ENCODE measurements at regions not wholly inside any gene's neighbourhood (a gene's known extent, or its start where the extent isn't known, plus 50 kb on each side); places are given as distances from the start of the nearest gene placed in this dataset.

- no peak for TF ChIP-seq ZNF331 (CRISPR knock-in tag; IDR thresholded peaks at IDR 0.05; ENCODE audit: low read depth)
- no peak for TF ChIP-seq ZNF114 (CRISPR knock-in tag; IDR thresholded peaks at IDR 0.05)
- no peak for TF ChIP-seq ETS1 (IDR thresholded peaks at IDR 0.05)
- TF ChIP-seq STAT1 (IDR thresholded peaks at IDR 0.05; ENCODE audit: unreplicated experiment): no peak
Measured at GRCh38 chr5:112566251-112566650, 147.2 kb upstream of the EPB41L4A start (continued).

- no peak overlapping the region for H3K4me3 ChIP-seq
- no peaks in the 10 kb centered on the region for H3K36me3 ChIP-seq (ENCODE audit: insufficient read depth)
- H3K27me3 ChIP-seq (ENCODE audit: insufficient read depth): no peaks in the 10 kb centered on the region
- H3K4me2 ChIP-seq: no peak overlapping the region
- no peak overlapping the region for H3K4me3 Mint-ChIP-seq
- H3K9me2 ChIP-seq (ENCODE audit: insufficient read depth): no peaks in the 10 kb centered on the region
- H3K27ac Mint-ChIP-seq: no peak overlapping the region
- H4K20me1 ChIP-seq (replicated peaks; ENCODE audit: insufficient read depth): no peaks in the 10 kb centered on the region
- no peak overlapping the region for H2AFZ ChIP-seq
- peaks cover 2% of the 10 kb centered on the region for H3K27me3 Mint-ChIP-seq (ENCODE audit: insufficient read depth, low read depth, poor library complexity)
- no peak overlapping the region for H3K27ac ChIP-seq (ENCODE audit: low read depth)
- no peaks in the 10 kb centered on the region for H3F3A ChIP-seq (replicated peaks; ENCODE audit: low read depth)
- H3K36me3 Mint-ChIP-seq (ENCODE audit: low read depth): peaks cover 10% of the 10 kb centered on the region
- no peak for DNase-seq (ENCODE audit: low spot score)
- peaks cover 11% of the 10 kb centered on the region for H3K9me3 Mint-ChIP-seq
- no peak for ATAC-seq
- no peaks in the 10 kb centered on the region for H3K4me1 ChIP-seq (ENCODE audit: insufficient read depth)
- no peaks in the 10 kb centered on the region for H3K4me1 Mint-ChIP-seq
- H3K79me2 ChIP-seq (replicated peaks; ENCODE audit: insufficient read depth): no peaks in the 10 kb centered on the region
- TF ChIP-seq REST (IDR thresholded peaks at IDR 0.05; ENCODE audit: unreplicated experiment) (no peak), EZH2 (IDR thresholded peaks at IDR 0.05; ENCODE audit: low read depth, unreplicated experiment) (no peak), EZH2phosphoT487 (IDR thresholded peaks at IDR 0.05; ENCODE audit: unreplicated experiment) (no peak), POLR2AphosphoS5 (IDR thresholded peaks at IDR 0.05; ENCODE audit: low read depth) (no peak), JUNB (IDR thresholded peaks at IDR 0.05; ENCODE audit: unreplicated experiment) (no peak), CREB1 (CRISPR knock-in tag; IDR thresholded peaks at IDR 0.05; ENCODE audit: low read depth) (no peak), NANOG (IDR thresholded peaks at IDR 0.05; ENCODE audit: borderline replicate concordance) (no peak), STAT1 (IDR thresholded peaks at IDR 0.05; ENCODE audit: unreplicated experiment) (no peak), ZNF114 (CRISPR knock-in tag; IDR thresholded peaks at IDR 0.05) (no peak), ETS1 (IDR thresholded peaks at IDR 0.05) (no peak), CTCF (conservative IDR thresholded peaks at IDR 0.05; ENCODE audit: low read depth in 2 of 2) (no peak), ZNF331 (CRISPR knock-in tag; IDR thresholded peaks at IDR 0.05; ENCODE audit: low read depth) (no peak)
Measured at GRCh38 chr5:112569596-112569995, 150.5 kb upstream of the EPB41L4A start.

Measured in GM23338 (cell line).